NCI-H1105 treated with DMSO at 0.1 percent for 48 hours (cell line): ENCODE measurements at regions not wholly inside any gene's neighbourhood (a gene's known extent, or its start where the extent isn't known, plus 50 kb on each side); places are given as distances from the start of the nearest gene placed in this dataset.
"Not testable (repeated sequence)": the region's sequence is repeated elsewhere in the genome, so short reads cannot be mapped to it uniquely, and the experiment has no call there.

Experiments used
- DNase-seq: peaks from one replicate; lab custom pipeline; 2025; lab: John Stamatoyannopoulos, UW

- not testable (repeated sequence) for DNase-seq
These were observed 309.6 kb downstream of the SPATA31A1 start for GRCh38 chr9:39665020-39665419.

- not testable (repeated sequence) for DNase-seq
These were observed 319.2 kb downstream of the SPATA31A1 start for GRCh38 chr9:39674437-39675210.

GRCh38 chr9:39675211-39675553, 319.7 kb downstream of the SPATA31A1 start:
- not testable (repeated sequence) for DNase-seq

- DNase-seq = not testable (repeated sequence)
These were observed 323.2 kb downstream of the SPATA31A1 start for GRCh38 chr9:39678534-39679263.

GRCh38 chr9:39680694-39681401, 325.4 kb downstream of the SPATA31A1 start:
- not testable (repeated sequence) for DNase-seq

- not testable (repeated sequence) for DNase-seq
These were observed 373.4 kb downstream of the SPATA31A1 start for GRCh38 chr9:39728862-39729261.

- DNase-seq = not testable (repeated sequence)
These were observed 389.4 kb downstream of the SPATA31A1 start for GRCh38 chr9:39744898-39745297.

GRCh38 chr9:39775570-39775969, 420.1 kb downstream of the SPATA31A1 start:
- not testable (repeated sequence) for DNase-seq

GRCh38 chr9:39791356-39791755, 435.9 kb downstream of the SPATA31A1 start:
- DNase-seq = not testable (repeated sequence)

- DNase-seq = not testable (repeated sequence)
These were observed 442.5 kb downstream of the SPATA31A1 start for GRCh38 chr9:39797935-39798334.

- not testable (repeated sequence) for DNase-seq
These were observed 443.8 kb downstream of the SPATA31A1 start for GRCh38 chr9:39799252-39799651.

GRCh38 chr9:39802561-39802960, 447.1 kb downstream of the SPATA31A1 start:
- not testable (repeated sequence) for DNase-seq

- DNase-seq = peak; percentile 58
These were observed 454.1 kb downstream of the SPATA31A1 start for GRCh38 chr9:39809401-39810226.

GRCh38 chr9:39810401-39810800, 454.9 kb downstream of the SPATA31A1 start:
- DNase-seq = not testable (repeated sequence)

GRCh38 chr9:39811615-39812014, 456.1 kb downstream of the SPATA31A1 start:
- DNase-seq = not testable (repeated sequence)

GRCh38 chr9:39828457-39828856, 473.0 kb downstream of the SPATA31A1 start:
- DNase-seq = not testable (repeated sequence)
